ENCODE measurements at regions not wholly inside any gene's neighbourhood (a gene's known extent, or its start where the extent isn't known, plus 50 kb on each side); places are given as distances from the start of the nearest gene placed in this dataset.
A peak's percentile ranks its signal among the peaks of the same experiment; 100 is the strongest.

DNA sequence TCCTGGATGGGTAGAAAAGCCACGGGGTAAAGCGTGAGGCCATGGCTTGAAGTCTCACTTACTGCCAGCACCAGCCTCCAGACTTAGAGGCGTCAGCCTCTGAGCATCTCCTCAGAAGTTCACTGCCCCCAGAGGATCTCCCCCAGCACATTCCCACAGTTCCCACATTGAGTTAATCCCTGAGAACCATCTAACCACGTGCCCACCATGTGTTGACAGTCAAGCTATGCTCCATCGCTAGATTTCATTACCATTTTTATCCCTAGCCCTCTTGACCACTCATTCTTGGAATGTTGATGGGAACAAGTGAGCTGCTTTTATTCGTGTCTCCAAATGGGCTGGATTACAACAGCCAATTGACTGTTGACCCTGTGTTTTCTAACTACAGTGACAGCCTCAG is 283.3 kb upstream of the IRX1 start:
- no peak for DNase-seq

GRCh38 chr5:3311433-3311832 is 284.2 kb upstream of the IRX1 start:
- no peak for DNase-seq

- DNase-seq, result peak; percentile 42
These were observed 284.9 kb upstream of the IRX1 start for GRCh38 chr5:3310541-3311261.

- peak; percentile 34 for DNase-seq
These were observed 286.1 kb upstream of the IRX1 start for GRCh38 chr5:3309538-3309937.

DNA sequence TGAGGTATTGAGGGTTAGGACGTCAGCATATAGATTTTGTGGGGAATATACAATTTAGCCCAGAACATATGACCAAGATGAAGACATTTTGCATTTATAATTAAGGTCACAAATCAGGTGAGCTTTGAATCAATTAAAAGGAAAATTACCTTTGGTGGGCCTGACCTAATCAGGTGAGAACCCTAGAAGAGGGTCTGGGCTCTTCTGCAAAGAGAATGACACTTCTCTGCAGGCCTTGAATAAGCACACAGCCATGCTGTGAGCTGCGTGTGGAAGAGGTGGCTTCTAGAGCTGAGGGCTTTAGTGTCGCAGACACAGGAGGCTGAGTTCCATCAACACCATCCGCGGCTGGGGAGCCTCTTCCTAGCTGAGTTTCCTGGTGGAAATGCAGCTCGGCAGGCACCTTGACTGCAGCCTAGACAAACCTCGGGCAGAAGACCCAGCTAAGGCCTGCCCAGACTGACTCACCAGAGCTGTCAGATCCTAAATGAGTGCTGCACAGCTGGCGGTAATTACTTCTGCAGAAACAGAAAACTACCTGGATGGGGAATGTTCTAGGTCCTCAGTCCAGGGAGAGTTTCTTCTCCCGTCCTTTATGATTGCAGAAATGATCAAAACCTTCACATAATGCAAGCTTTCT is 287.5 kb upstream of the IRX1 start:
- no peak for DNase-seq

DNA sequence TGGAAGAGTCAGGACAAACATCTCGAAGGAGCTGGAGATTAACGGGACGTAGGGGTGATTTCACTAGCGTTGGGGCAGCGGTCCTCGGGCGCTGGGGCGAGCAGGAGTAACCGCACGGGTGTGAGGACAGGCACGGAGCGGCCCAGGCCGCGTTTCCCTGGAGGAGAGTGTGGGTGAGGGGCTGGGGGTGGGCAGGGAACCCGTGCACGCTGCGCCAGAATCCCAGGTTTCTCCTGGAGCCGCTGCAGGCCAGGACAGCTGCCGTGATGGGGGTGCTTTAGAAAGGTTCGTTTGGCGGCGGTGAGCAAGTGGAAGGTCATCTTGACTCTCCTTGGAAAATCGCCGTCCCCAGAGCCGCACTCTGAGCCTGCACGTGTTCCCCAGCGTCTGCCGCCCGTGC is 290.2 kb upstream of the IRX1 start:
- peak; percentile 22 for DNase-seq

DNA sequence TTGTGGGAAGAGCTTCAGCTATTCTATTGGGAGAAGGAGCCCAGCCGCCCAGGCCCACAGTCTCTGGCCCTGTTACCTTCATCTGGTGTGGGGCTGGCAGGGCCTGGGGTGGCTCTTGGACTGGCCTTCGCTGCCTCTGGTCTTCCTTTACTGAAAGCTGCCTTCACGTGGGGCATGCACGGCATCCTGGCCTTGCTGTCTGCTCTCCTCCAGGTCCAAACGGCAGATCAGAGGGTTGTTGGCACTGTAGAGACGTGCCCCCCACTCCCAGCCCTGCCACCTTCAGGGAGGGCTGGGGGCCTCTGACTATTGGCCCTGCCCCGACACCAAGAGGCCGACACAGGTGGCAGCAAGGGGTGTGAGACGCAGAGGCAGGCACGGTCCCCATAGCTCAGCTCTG is 291.3 kb upstream of the IRX1 start:
- no peak for DNase-seq

DNA sequence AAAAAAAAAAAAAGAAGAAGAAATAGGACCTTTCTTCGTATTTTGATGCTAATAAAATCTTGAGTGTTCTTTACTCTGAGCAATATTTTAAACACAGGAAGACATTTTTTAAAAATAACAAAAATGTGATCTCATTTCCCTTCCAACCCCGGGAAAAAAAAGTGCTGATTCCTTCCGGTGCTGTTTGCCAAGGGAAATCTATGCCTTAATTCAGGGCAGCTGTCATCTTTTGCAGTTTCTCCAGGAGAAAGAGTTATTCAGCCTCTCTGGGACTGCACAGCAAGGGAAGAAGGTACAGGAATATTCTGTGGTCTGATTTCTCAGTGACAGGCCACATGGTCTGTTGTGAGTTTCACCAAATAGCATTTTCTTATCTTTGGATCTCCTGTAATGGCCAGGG is 291.9 kb upstream of the IRX1 start:
- DNase-seq, result peak; percentile 45

DNA sequence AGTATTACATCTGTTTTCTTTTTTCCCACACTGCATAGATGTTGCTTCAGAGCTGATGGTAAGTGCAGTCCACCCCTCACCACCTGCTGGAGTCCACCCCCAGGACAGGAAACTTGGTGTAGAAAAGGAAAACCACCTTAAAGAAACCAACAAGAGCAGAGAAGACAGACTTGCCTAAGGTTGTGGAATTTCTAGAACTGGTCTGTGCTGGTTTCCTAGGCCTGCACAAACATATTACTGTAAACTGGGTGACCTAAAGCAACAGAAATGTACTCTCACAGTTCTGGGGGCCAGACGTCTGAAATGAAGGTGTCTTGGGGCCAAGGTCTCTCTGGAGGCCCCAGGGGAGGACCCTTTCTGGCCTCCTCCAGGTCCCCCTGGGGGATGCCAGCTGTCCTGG is 293.4 kb upstream of the IRX1 start:
- no peak for DNase-seq

GRCh38 chr5:3301306-3301705 is 294.3 kb upstream of the IRX1 start:
- no peak for DNase-seq

DNA sequence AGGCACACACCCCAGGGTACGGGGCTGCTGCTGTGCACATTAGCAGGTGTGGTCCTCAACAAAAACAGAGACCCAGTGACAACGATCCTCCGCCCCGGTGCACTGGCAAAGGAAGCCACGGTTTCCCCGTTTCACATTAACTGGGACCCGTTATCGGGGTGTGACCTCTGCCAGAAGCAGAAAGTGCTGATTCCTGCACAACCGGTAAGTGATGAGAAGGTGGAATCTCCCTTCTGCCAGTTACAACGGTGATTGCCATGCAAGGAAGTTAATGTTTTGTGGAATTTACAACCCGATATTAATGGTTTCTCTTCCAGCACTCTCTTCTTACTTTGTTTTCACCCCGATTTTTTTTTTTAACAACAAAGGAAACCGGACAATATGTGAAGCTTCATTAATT is 294.9 kb upstream of the IRX1 start:
- no peak for DNase-seq

DNA sequence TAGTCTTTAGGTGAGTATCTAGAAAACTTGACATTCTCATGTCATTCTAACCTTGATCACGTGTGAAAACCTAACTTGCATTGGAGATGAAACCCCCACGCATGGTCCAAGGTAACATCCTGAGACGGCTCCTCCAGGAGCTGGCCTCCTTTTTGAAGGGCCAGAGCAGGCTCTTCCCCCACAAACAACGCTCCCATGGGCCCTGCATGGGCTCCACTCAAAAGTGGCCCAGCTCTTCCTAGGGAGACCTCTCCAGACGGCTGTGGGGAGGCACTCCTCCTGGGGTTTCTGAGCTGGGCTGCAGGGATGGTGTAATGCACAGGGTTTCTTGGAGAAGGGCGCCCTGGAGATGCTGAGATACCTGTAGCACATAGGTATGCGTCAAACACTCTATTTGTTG is 296.2 kb upstream of the IRX1 start:
- no peak for DNase-seq

GRCh38 chr5:3297853-3298252 is 297.8 kb upstream of the IRX1 start:
- no peak for DNase-seq

- DNase-seq, result no peak
These were observed 307.3 kb upstream of the IRX1 start for GRCh38 chr5:3288325-3288724.

DNA sequence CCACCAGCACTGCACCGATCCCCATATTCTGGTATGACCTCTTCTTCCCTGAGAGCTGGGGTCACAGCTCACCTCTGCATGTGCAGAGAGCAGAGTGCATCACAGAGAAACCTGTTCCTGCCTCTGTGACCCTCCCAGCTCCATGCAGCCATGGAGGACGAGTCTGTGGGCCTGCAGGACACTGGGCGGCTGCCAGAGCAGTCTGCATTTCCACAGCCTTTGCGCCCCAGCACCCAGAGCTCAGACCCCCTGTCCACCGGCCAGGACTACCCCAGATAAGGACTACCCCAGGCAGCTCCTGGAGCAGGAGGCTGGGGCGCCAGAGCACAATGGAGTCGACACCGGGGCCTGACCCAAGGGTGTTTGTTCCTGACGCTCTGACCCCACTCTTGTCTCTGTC is 308.1 kb upstream of the IRX1 start:
- DNase-seq, result no peak

DNA sequence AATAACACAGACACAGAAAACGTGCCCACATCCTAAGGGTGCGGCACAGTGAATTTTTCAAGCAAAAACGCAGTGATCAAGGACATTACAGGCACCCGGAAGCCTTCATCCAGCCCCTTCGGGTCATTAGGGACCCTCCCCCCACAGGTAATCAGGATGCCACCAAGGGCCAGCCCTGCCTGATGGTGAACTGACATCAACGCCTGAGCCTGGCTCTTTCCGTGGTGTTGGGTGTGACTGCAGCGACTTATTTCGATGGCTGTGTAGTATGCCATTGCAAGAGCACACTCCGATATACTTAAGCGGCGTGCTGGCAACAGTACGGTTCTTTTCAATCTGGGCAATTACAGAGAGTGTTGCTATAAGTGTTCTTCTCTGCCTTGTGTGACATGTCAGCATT is 310.0 kb upstream of the IRX1 start:
- no peak for DNase-seq

- no peak for DNase-seq
These were observed 311.1 kb upstream of the IRX1 start for GRCh38 chr5:3284506-3284905.

DNA sequence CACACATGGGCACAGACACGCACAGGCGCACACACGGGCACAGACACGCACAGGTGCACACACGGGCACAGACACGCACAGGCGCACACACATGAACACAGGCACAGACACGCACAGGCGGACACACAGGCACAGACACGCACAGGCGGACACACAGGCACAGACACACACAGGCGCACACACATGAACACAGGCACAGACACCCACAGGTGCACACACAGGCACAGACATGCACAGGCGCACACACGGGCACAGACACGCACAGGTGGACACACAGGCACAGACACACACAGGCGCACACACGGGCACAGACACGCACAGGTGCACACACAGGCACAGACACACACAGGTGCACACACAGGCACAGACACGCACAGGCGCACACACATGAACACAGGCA is 312.8 kb upstream of the IRX1 start:
- no peak for DNase-seq

DNA sequence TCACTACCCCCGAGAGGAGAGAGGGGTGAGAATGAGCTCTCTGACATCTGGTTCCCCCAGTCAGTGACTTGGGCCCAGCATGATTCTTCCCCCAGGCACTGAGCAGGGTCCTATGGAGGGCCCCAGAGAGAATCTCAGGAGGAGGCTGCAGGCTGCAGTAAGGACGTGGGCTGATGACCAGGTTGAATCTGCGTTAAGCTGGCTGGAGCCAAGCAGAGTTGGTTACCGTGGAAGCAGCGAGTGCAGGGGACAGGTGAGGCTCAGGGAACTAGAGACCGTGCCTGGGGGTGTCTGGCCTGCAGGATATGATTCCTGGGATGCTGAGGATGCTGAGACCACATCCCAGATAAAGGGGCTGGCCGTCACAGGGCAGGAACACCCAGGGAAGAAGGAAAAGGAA is 314.3 kb upstream of the IRX1 start:
- DNase-seq, result no peak

DNA sequence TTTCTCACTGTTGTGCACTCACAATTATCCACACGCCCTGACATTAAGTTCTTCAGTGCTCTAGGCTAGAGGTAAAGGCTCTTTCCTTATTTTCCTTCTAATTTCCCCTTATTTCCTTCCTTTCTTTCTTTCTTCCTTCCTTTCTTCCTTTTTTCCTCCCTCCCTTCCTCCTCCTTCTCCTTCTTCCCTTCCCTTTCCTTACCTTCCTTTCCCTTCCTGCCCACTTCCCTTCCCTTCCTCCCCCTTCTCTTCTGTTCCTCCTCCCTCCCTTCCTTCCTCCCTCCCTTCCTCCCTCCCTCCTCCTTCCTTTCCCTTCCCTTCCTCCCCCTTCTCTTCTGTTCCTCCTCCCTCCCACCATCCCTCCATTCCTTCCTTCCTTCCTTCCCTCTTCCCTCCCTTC is 317.0 kb upstream of the IRX1 start:
- DNase-seq, result no peak

- no peak for DNase-seq
These were observed 317.9 kb upstream of the IRX1 start for GRCh38 chr5:3277590-3278196.

DNA sequence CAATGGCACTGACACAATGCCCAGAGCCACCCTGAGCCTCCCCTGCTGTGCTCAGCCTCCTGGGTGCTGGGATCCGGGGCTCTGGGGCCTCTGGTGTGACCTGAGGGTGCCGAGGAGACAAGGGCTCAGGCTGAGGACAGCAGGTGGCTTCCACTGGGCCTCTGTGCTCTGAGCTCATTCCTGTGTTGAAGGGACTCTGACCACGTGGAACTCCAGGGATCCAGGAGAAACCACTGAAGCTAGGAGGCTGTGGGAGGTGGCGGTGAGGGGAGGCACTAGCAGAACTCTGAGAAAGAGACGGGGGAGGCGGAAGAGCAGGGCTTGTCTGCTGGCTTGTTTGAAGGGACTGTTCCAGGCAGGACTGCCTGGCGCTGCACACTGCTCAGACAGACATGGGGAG is 318.7 kb upstream of the IRX1 start:
- no peak for DNase-seq

- no peak for DNase-seq
These were observed 326.1 kb upstream of the IRX1 start for GRCh38 chr5:3269395-3270169.
